GM12878 (cell line): ENCODE measurements at regions not wholly inside any gene's neighbourhood (a gene's known extent, or its start where the extent isn't known, plus 50 kb on each side); places are given as distances from the start of the nearest gene placed in this dataset.

ENCODE experiments used
- CEBPB ChIP-seq, 2 experiments: fragments of 150-350 bp in 1 of 2; IDR thresholded peaks; 2 replicates each; pipeline ENCODE4 v1.6.1; 2012 to 2014; ENCODE audit warnings: low read depth in 2 of 2, low read length in 2 of 2, borderline replicate concordance in 1 of 2, inconsistent platforms in 1 of 2
- EP300 ChIP-seq, 2 experiments: fragments of 150-350 bp in 1 of 2; IDR thresholded peaks; 2 replicates each; pipeline ENCODE4 v1.6.1; 2011 to 2012; ENCODE audit warnings: low read depth in 2 of 2, low read length in 2 of 2, borderline replicate concordance in 1 of 2, improper control_type of control experiment in 1 of 2, inconsistent platforms in 1 of 2; ENCODE audit not compliant: control insufficient read depth in 1 of 2
- EZH2 ChIP-seq: IDR thresholded peaks from 2 replicates; pipeline ENCODE4 v1.6.1; 2012; ENCODE audit warnings: low read depth, mild to moderate bottlenecking, control low read depth, inconsistent platforms, low read length, borderline replicate concordance; ENCODE audit not compliant: control insufficient read depth
- MEF2A ChIP-seq: IDR thresholded peaks from 2 replicates; pipeline ENCODE4 v1.6.1; 2011; ENCODE audit warnings: low read depth, mild to moderate bottlenecking, low read length, moderate library complexity; ENCODE audit not compliant: insufficient read depth
- POLR2AphosphoS2 ChIP-seq: IDR thresholded peaks from 2 replicates; pipeline ENCODE4 v1.6.1; 2011; ENCODE audit warnings: low read depth, mild to moderate bottlenecking, low read length, improper control_type of control experiment, moderate library complexity
- POLR2AphosphoS5 ChIP-seq: IDR thresholded peaks from 2 replicates; pipeline ENCODE4 v1.6.1; 2011; ENCODE audit warnings: mild to moderate bottlenecking, low read length, inconsistent platforms
- TF ChIP-seq, protein P1 (sequence below): fragments of 450-650 bp; IDR thresholded peaks from 2 replicates; pipeline ENCODE4 v1.6.1; 2017; ENCODE audit warnings: mild to moderate bottlenecking
- TF ChIP-seq, protein P2 (sequence below): IDR thresholded peaks from 2 replicates; pipeline ENCODE4 v1.6.1; 2011; ENCODE audit warnings: low read depth, low read length, improper control_type of control experiment, borderline replicate concordance
- TF ChIP-seq, protein P3 (sequence below): IDR thresholded peaks from 2 replicates; pipeline ENCODE4 v1.6.1; 2011; ENCODE audit warnings: borderline replicate concordance, low read depth, mild to moderate bottlenecking, moderate library complexity, low read length; ENCODE audit not compliant: insufficient read depth, poor library complexity, severe bottlenecking

DNA sequence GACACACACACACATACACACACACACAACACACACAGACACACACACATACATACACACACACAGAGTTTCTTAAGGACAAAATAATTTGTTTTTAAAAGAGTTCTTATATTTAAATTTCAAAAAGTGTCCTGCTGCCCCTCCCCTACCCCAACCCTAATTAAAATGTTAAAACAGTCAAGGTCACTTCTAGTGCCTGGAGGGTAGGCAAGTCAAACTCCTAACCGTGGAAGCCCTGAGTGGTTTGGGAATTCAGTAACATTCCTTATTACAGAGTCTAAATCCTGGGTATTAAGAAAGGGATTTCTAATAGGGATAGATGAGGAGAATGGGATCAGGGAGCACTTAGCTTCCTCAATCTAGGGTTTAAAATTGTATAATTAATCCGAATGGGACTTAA lies 403.6 kb upstream of the NFIA start:
- TF ChIP-seq CEBPB (IDR thresholded peaks at IDR 0.05; ENCODE audit: borderline replicate concordance in 1 of 2, low read depth in 2 of 2, low read length in 2 of 2) (no peak), EP300 (IDR thresholded peaks at IDR 0.05; ENCODE audit: borderline replicate concordance in 1 of 2, control insufficient read depth in 1 of 2, low read depth in 2 of 2, low read length in 2 of 2) (no peak), POLR2AphosphoS2 (no peak), POLR2AphosphoS5 (no peak), MEF2A (no peak), EZH2 (no peak)
- TF ChIP-seq, protein P1, sequence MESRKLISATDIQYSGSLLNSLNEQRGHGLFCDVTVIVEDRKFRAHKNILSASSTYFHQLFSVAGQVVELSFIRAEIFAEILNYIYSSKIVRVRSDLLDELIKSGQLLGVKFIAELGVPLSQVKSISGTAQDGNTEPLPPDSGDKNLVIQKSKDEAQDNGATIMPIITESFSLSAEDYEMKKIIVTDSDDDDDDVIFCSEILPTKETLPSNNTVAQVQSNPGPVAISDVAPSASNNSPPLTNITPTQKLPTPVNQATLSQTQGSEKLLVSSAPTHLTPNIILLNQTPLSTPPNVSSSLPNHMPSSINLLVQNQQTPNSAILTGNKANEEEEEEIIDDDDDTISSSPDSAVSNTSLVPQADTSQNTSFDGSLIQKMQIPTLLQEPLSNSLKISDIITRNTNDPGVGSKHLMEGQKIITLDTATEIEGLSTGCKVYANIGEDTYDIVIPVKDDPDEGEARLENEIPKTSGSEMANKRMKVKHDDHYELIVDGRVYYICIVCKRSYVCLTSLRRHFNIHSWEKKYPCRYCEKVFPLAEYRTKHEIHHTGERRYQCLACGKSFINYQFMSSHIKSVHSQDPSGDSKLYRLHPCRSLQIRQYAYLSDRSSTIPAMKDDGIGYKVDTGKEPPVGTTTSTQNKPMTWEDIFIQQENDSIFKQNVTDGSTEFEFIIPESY, result no peak
- TF ChIP-seq, protein P2, sequence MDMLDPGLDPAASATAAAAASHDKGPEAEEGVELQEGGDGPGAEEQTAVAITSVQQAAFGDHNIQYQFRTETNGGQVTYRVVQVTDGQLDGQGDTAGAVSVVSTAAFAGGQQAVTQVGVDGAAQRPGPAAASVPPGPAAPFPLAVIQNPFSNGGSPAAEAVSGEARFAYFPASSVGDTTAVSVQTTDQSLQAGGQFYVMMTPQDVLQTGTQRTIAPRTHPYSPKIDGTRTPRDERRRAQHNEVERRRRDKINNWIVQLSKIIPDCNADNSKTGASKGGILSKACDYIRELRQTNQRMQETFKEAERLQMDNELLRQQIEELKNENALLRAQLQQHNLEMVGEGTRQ, result no peak
- TF ChIP-seq, protein P3, sequence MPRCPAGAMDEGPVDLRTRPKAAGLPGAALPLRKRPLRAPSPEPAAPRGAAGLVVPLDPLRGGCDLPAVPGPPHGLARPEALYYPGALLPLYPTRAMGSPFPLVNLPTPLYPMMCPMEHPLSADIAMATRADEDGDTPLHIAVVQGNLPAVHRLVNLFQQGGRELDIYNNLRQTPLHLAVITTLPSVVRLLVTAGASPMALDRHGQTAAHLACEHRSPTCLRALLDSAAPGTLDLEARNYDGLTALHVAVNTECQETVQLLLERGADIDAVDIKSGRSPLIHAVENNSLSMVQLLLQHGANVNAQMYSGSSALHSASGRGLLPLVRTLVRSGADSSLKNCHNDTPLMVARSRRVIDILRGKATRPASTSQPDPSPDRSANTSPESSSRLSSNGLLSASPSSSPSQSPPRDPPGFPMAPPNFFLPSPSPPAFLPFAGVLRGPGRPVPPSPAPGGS, result no peak
